ENCODE measurements at regions not wholly inside any gene's neighbourhood (a gene's known extent, or its start where the extent isn't known, plus 50 kb on each side); places are given as distances from the start of the nearest gene placed in this dataset.

GRCh38 chr7:8906396-8907075, 473.1 kb downstream of the NXPH1 start:
- TF ChIP-seq POLR2AphosphoS5 (IDR thresholded peaks at IDR 0.05; ENCODE audit: low read depth, low read length) (no peak), SIN3A (IDR thresholded peaks at IDR 0.05; ENCODE audit: borderline replicate concordance, insufficient read depth, low read length) (no peak), FOXP2 (optimal IDR thresholded peaks at IDR 0.05; ENCODE audit: borderline replicate concordance, extremely low read depth, extremely low read length, insufficient read depth) (no peak), TAF1 (IDR thresholded peaks at IDR 0.05; ENCODE audit: borderline replicate concordance, insufficient read depth, low read length) (no peak)
- TF ChIP-seq, protein P1, sequence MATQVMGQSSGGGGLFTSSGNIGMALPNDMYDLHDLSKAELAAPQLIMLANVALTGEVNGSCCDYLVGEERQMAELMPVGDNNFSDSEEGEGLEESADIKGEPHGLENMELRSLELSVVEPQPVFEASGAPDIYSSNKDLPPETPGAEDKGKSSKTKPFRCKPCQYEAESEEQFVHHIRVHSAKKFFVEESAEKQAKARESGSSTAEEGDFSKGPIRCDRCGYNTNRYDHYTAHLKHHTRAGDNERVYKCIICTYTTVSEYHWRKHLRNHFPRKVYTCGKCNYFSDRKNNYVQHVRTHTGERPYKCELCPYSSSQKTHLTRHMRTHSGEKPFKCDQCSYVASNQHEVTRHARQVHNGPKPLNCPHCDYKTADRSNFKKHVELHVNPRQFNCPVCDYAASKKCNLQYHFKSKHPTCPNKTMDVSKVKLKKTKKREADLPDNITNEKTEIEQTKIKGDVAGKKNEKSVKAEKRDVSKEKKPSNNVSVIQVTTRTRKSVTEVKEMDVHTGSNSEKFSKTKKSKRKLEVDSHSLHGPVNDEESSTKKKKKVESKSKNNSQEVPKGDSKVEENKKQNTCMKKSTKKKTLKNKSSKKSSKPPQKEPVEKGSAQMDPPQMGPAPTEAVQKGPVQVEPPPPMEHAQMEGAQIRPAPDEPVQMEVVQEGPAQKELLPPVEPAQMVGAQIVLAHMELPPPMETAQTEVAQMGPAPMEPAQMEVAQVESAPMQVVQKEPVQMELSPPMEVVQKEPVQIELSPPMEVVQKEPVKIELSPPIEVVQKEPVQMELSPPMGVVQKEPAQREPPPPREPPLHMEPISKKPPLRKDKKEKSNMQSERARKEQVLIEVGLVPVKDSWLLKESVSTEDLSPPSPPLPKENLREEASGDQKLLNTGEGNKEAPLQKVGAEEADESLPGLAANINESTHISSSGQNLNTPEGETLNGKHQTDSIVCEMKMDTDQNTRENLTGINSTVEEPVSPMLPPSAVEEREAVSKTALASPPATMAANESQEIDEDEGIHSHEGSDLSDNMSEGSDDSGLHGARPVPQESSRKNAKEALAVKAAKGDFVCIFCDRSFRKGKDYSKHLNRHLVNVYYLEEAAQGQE (IDR thresholded peaks at IDR 0.05; ENCODE audit: insufficient read depth in 1 of 2, low read depth in 2 of 2, low read length in 2 of 2) = no peak

Measured in PFSK-1 (cell line).